ENCODE measurements at regions not wholly inside any gene's neighbourhood (a gene's known extent, or its start where the extent isn't known, plus 50 kb on each side); places are given as distances from the start of the nearest gene placed in this dataset.

DNA sequence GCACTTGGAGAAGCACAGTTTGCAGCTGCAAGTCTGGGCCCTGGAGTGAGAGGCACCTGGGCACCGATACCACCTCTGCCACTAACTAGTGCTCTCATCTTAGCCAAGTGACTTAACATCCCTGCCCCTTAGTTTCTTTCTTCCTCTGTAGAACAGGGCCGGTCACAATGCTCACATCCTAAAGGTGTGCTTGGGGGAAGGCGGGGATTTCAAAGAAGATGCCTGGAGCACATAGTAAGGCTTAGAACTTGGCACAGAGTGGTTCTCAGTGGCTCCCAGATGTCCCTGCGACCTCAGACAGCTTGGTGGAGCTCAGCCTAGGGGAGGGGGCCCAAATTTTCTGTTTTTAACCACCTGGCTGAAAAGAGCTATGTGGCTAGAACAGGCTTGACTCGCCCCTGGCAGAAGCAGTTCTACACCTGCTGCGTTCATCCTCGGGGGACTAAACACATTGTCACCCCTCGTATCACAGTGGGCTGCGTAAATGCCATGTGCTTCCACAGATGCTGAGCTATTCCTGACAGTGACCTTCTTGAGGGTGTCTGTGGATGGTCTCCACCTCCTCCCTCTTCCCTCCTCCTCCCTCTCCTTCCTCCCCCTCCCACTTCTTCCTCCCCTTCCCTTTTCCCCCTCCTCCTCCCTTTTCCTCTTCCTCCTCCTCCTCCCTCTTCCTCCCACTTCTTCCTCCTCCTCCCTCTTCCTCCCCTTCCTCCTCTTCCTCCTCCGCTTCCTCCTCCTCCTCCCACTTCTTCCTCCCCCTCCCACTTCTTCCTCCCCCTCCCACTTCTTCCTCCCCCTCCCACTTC lies 112.1 kb downstream of the PHETA1 start:
- Histone ChIP-seq H3K36me3 (replicated peaks; ENCODE audit: low read depth, low read length) (no peaks in the 10 kb centered on the region), H3K27me3 (ENCODE audit: low read depth, low read length) (peaks cover 8% of the 10 kb centered on the region), H3K4me3 (ENCODE audit: low read length) (no peak overlapping the region), H3K9me3 (ENCODE audit: insufficient read depth, low read length) (no peaks in the 10 kb centered on the region), H3K79me2 (ENCODE audit: low read length) (no peaks in the 10 kb centered on the region), H4K20me1 (ENCODE audit: insufficient read depth, low read length) (no peaks in the 10 kb centered on the region), H3K9ac (ENCODE audit: low read length) (no peak overlapping the region), H3K27ac (ENCODE audit: low read length) (no peak overlapping the region), H2AFZ (ENCODE audit: low read depth, low read length) (no peak overlapping the region), H3K4me1 (ENCODE audit: low read length) (no peaks in the 10 kb centered on the region), H3K4me2 (ENCODE audit: low read length) (no peak overlapping the region)
- TF ChIP-seq, protein P1, sequence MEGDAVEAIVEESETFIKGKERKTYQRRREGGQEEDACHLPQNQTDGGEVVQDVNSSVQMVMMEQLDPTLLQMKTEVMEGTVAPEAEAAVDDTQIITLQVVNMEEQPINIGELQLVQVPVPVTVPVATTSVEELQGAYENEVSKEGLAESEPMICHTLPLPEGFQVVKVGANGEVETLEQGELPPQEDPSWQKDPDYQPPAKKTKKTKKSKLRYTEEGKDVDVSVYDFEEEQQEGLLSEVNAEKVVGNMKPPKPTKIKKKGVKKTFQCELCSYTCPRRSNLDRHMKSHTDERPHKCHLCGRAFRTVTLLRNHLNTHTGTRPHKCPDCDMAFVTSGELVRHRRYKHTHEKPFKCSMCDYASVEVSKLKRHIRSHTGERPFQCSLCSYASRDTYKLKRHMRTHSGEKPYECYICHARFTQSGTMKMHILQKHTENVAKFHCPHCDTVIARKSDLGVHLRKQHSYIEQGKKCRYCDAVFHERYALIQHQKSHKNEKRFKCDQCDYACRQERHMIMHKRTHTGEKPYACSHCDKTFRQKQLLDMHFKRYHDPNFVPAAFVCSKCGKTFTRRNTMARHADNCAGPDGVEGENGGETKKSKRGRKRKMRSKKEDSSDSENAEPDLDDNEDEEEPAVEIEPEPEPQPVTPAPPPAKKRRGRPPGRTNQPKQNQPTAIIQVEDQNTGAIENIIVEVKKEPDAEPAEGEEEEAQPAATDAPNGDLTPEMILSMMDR (IDR thresholded peaks at IDR 0.05; ENCODE audit: low read depth, low read length), result no peak
- TF ChIP-seq EZH2phosphoT487 (IDR thresholded peaks at IDR 0.05; ENCODE audit: low read depth), result no peak

DNA sequence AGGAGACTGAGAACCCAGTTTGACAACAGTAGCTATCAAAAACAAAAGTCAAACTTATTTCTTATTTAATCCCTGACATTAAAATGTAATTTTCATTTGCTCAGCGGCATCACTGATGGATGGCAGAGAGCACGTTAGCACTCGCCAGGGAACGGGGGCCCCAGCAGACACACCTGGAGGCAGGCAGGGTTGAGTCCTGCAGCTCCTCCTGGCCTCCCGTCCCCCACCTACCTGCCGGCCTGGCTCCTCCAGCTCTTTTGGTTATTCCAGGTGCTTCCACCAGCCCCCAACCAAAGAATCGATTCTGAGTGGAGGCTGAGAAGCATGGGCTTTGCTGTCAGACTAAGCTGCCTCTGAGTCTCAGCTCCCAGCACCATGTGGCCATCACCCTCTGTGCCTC lies 113.6 kb downstream of the PHETA1 start:
- H3K36me3 ChIP-seq (replicated peaks; ENCODE audit: low read depth, low read length), result no peaks in the 10 kb centered on the region
- TF ChIP-seq EZH2phosphoT487 (IDR thresholded peaks at IDR 0.05; ENCODE audit: low read depth), result no peak
- TF ChIP-seq, protein P1 (IDR thresholded peaks at IDR 0.05; ENCODE audit: low read depth, low read length), result no peak
- no peak overlapping the region for H3K9ac ChIP-seq (ENCODE audit: low read length)

DNA sequence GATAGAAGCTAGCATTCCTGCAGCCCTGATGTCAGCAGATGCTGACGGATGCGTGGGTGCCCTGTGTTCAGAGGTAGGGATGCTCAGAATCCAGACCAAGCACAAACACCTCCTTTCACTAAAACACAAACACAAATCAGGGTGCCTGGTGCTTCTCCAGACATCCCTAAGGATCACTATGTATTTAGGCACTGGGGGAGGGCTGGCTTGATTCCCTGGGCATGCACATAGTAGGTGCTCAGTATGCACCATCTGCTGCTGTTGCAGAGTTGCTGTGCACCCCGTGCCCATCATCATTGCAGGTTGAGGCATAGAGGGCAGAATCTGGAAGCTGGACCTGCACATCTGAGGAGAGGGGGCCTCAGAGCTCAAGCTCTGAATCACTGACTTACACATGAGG lies 114.8 kb downstream of the PHETA1 start:
- Histone ChIP-seq H4K20me1 (ENCODE audit: insufficient read depth, low read length) (no peaks in the 10 kb centered on the region), H3K9me3 (ENCODE audit: insufficient read depth, low read length) (no peaks in the 10 kb centered on the region), H3K4me3 (ENCODE audit: low read length) (no peak overlapping the region), H2AFZ (ENCODE audit: low read depth, low read length) (no peak overlapping the region), H3K9ac (ENCODE audit: low read length) (no peak overlapping the region), H3K4me1 (ENCODE audit: low read length) (no peaks in the 10 kb centered on the region), H3K79me2 (ENCODE audit: low read length) (no peaks in the 10 kb centered on the region), H3K27me3 (ENCODE audit: low read depth, low read length) (peaks cover 16% of the 10 kb centered on the region), H3K27ac (ENCODE audit: low read length) (no peak overlapping the region), H3K36me3 (replicated peaks; ENCODE audit: low read depth, low read length) (no peaks in the 10 kb centered on the region), H3K4me2 (ENCODE audit: low read length) (no peak overlapping the region)
- TF ChIP-seq, protein P1 (IDR thresholded peaks at IDR 0.05; ENCODE audit: low read depth, low read length), result no peak
- TF ChIP-seq EZH2phosphoT487 (IDR thresholded peaks at IDR 0.05; ENCODE audit: low read depth), result no peak

More for the DNA sequence above, 113.6 kb downstream of the PHETA1 start:
- Histone ChIP-seq H3K27me3 (ENCODE audit: low read depth, low read length) (peaks cover 13% of the 10 kb centered on the region), H3K9me3 (ENCODE audit: insufficient read depth, low read length) (no peaks in the 10 kb centered on the region), H3K79me2 (ENCODE audit: low read length) (no peaks in the 10 kb centered on the region), H4K20me1 (ENCODE audit: insufficient read depth, low read length) (no peaks in the 10 kb centered on the region), H3K27ac (ENCODE audit: low read length) (no peak overlapping the region), H3K4me3 (ENCODE audit: low read length) (no peak overlapping the region), H3K4me1 (ENCODE audit: low read length) (no peaks in the 10 kb centered on the region), H3K4me2 (ENCODE audit: low read length) (no peak overlapping the region), H2AFZ (ENCODE audit: low read depth, low read length) (no peak overlapping the region)

DNA sequence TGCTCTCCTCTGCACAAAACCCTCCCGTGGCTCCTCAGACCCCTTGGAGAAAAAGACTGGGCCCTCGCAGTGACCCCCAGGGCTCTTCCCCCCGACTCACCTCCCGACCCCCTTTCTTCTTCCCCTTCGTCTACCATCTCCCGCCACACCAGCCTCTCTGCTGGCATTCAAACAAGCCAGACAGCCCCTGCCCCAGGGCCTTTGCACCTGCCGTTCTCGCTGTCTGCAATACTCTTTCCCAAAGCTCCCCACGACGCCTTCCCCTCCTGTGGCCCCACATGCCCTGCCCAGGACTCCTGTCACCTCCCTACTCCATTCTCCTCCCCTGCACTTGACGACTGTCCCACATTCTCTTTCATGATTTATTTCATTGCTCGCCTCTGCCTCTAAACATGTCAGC lies 115.7 kb downstream of the PHETA1 start:
- H3K9ac ChIP-seq (ENCODE audit: low read length), result no peak overlapping the region
- H3K4me3 ChIP-seq (ENCODE audit: low read length), result no peak overlapping the region
- no peaks in the 10 kb centered on the region for H4K20me1 ChIP-seq (ENCODE audit: insufficient read depth, low read length)
- no peak overlapping the region for H2AFZ ChIP-seq (ENCODE audit: low read depth, low read length)
- H3K36me3 ChIP-seq (replicated peaks; ENCODE audit: low read depth, low read length), result no peaks in the 10 kb centered on the region
- no peaks in the 10 kb centered on the region for H3K4me1 ChIP-seq (ENCODE audit: low read length)
- H3K4me2 ChIP-seq (ENCODE audit: low read length), result no peak overlapping the region
- H3K27me3 ChIP-seq (ENCODE audit: low read depth, low read length), result peaks cover 16% of the 10 kb centered on the region
- H3K9me3 ChIP-seq (ENCODE audit: insufficient read depth, low read length), result no peaks in the 10 kb centered on the region
- no peak for TF ChIP-seq EZH2phosphoT487 (IDR thresholded peaks at IDR 0.05; ENCODE audit: low read depth)
- TF ChIP-seq, protein P1 (IDR thresholded peaks at IDR 0.05; ENCODE audit: low read depth, low read length), result no peak
- no peaks in the 10 kb centered on the region for H3K79me2 ChIP-seq (ENCODE audit: low read length)
- H3K27ac ChIP-seq (ENCODE audit: low read length), result no peak overlapping the region

All from OCI-LY3 (cell line).